Epithelial cell of proximal tubule (primary cell): ENCODE measurements at regions not wholly inside any gene's neighbourhood (a gene's known extent, or its start where the extent isn't known, plus 50 kb on each side); places are given as distances from the start of the nearest gene placed in this dataset.
"Not testable (repeated sequence)": the region's sequence is repeated elsewhere in the genome, so short reads cannot be mapped to it uniquely, and the experiment has no call there.

Experiments
- DNase-seq: peaks from one replicate; pipeline ENCODE4 v3.0.0-alpha.2; 2011; ENCODE audit warnings: low read depth
- H3K4me3 ChIP-seq: 2 replicates; pipeline ENCODE4 v1.5.1; 2011; ENCODE audit warnings: low read depth, mild to moderate bottlenecking, low read length
- CTCF ChIP-seq: conservative IDR thresholded peaks from 2 replicates; pipeline ENCODE4 v1.5.1; 2012; ENCODE audit warnings: low read depth, mild to moderate bottlenecking, low read length

DNA sequence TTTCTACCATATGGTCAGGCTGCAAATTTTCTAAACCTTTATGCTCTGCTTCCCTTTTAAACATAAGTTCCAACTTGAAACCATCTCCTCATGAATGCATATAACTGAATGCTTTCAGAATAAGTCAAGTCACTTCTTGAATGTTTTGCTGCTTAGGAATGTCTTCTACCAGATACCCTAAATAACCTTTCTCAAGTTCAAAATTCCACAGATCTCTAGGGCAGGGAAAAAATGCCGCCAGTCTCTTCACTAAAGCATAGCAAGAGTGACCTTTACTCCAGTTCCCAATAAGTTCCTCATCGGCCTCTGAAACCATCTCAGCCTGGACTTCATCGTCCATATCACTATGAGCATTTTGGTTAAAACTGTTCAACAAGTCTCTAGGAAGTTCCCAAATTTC, 1011.2 kb upstream of the CITED2 start:
- no peak for DNase-seq
- TF ChIP-seq CTCF, result no peak
- no peak overlapping the region for H3K4me3 ChIP-seq

DNA sequence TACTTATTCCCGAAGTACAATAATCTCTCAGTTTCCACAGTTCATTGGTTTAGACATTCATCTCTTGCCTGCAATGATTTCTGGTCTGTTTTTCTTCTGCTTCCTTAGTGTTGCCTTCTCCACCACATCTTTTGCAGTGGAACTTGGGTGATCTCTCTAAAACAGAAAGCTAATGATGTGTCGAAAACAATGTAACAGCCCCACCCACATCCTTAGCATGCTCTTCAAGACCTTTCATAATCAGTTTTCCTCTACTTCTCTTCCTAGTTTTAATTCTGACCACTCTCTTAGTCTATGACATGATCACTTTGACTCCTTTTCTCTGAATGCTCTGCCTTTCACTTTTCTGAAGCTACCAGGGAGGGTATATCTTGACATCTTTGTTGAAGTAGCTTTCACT, 1007.9 kb upstream of the CITED2 start:
- H3K4me3 ChIP-seq, result no peak overlapping the region
- no peak for TF ChIP-seq CTCF
- no peak for DNase-seq

GRCh38 chr6:140380427-140381218, 1006.2 kb upstream of the CITED2 start:
- TF ChIP-seq CTCF, result no peak
- peak; percentile 39 for DNase-seq
- H3K4me3 ChIP-seq, result no peak overlapping the region

- DNase-seq, result peak; percentile 25
- no peak for TF ChIP-seq CTCF
- H3K4me3 ChIP-seq, result no peak overlapping the region
Observed at GRCh38 chr6:140379919-140380318, 1005.5 kb upstream of the CITED2 start.

DNA sequence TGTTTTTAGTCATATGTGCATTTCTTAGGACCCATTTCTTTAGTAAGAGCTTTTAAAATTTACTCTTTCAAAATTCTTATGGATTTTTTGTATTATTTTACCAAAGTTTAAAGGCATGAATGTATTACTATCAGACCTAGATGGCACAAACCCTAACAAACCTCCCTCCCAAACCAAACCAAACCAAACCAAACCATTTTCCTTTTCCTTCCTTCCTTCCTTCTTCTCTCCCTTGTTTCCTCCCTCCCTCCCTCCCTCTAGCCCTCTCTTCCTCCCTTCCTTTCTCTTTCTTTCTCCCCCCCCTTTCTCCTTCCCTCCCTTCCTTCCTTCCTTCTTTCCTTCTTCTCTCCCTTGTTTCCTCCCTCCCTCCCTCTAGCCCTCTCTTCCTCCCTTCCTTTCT, 1001.8 kb upstream of the CITED2 start:
- no peak overlapping the region for H3K4me3 ChIP-seq
- TF ChIP-seq CTCF, result no peak
- DNase-seq, result no peak

DNA sequence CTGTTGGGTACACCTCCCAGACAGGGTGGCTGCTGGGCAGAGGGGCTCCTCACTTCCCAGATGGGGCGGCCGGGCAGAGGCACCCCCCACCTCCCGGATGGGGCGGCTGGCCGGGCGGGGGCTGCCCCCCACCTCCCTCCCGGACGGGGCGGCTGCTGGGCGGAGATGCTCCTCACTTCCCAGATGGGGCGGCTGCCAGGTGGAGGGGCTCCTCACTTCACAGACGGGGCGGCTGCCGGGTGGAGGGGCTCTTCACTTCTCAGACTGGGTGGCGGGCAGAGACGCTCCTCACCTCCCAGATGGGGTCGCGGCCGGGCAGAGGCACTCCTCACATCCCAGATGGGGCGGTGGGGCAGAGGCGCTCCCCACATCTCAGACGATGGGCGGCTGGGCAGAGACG, 999.3 kb upstream of the CITED2 start:
- not testable (repeated sequence) for DNase-seq, H3K4me3 ChIP-seq

DNA sequence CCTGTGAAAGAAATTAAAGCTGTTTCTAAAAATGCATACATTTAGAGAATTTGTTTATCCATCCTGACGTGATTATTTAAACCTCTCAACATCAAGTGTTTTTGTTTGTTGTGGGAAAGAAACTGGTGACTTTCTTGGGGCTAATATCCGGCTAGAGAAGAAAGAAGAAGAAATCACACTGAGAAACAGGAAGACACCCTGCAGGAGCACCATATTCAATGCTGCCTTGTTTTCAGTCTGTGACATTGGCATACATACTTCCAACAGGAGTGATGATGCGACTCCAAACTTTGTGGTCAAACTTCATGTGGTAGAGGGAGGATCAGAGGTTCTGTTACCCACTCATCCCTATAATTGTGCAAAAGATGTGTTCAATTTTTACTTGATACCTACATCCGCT, 997.6 kb upstream of the CITED2 start:
- TF ChIP-seq CTCF, result no peak
- no peak for DNase-seq
- H3K4me3 ChIP-seq, result no peak overlapping the region
